Non-pigmented ciliary epithelial cell (primary cell): ENCODE measurements at regions not wholly inside any gene's neighbourhood (a gene's known extent, or its start where the extent isn't known, plus 50 kb on each side); places are given as distances from the start of the nearest gene placed in this dataset.
"Not testable (repeated sequence)": the region's sequence is repeated elsewhere in the genome, so short reads cannot be mapped to it uniquely, and the experiment has no call there.

ENCODE experiments used
- DNase-seq: peaks from one replicate; pipeline ENCODE4 v3.0.0-alpha.2; 2010; ENCODE audit warnings: low read depth

DNA sequence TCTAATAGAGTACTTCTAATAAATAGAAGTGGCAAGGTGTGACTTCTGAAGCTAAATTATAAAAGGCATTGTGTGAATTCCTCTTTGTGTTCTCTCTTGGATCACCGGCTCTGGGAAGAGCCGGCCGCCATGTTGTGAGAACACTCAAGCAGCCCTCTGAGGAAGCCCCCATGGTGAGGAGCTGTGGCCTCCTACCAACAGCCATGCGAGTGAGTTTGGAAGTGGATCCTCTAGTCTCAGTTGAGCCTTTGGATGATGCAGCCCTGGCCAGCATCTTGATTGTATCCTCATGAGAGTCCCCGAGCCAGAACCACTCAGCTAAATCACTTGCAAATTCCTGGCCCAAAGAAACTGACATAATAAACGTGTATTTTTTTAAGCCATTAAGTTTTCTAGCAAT is 94.5 kb upstream of the CARD11 start:
- no peak for DNase-seq

DNA sequence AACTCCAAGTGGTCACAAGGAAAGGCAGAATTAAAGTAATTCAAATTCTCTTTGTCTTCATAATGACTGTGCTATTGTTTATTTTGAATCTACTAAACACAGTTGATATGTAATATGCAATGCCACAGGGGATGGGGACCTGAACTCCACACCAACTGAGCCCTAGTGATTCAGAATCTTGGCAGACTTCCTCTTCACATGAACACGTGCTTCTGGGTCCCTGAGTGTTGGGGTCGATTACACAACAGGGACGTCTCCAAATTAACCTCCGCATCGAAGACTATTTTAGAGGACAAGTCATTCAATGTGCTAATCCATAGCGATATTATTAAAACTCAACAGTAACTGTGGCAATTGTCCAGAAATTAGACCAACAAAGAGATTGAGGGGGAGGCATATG is 95.3 kb upstream of the CARD11 start:
- DNase-seq: no peak

DNA sequence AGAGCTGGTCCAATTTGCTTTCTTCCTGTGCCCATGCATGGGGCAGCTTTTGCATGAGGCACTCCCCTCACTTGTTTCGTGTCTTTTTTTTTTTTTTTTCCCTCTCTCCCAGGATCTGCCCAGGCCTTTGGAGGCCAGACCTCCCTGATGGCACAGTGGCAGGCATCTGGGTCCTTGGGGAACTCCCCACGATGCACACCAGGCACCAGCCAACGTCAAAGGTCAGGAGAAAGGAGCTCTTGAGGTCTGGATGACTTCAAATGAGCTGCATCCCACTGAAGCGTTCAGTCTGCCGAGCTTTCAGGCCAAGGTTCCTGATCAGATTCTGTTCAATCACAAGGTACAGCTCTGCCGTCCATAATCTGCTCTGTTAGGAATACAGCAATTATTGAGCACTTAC is 97.2 kb upstream of the CARD11 start:
- DNase-seq: no peak

DNA sequence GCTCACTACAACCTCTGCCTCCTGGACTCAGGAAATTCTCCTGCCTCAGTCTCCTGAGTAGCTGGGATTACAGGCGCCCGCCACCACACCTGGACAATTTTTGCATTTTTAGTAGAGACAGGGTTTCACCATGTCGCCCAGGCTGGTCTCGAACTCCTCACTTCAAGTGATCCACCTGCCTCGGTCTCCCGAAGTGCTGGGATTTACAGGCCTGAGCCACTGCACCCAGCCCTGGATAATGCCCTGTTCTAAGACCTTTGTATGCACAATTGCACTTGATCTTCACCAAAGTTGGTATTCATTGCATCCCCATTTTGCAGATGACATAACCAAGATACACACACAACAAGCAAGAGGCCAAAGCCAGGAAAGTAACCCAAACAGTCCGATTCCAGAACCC is 97.7 kb upstream of the CARD11 start:
- DNase-seq: no peak

DNA sequence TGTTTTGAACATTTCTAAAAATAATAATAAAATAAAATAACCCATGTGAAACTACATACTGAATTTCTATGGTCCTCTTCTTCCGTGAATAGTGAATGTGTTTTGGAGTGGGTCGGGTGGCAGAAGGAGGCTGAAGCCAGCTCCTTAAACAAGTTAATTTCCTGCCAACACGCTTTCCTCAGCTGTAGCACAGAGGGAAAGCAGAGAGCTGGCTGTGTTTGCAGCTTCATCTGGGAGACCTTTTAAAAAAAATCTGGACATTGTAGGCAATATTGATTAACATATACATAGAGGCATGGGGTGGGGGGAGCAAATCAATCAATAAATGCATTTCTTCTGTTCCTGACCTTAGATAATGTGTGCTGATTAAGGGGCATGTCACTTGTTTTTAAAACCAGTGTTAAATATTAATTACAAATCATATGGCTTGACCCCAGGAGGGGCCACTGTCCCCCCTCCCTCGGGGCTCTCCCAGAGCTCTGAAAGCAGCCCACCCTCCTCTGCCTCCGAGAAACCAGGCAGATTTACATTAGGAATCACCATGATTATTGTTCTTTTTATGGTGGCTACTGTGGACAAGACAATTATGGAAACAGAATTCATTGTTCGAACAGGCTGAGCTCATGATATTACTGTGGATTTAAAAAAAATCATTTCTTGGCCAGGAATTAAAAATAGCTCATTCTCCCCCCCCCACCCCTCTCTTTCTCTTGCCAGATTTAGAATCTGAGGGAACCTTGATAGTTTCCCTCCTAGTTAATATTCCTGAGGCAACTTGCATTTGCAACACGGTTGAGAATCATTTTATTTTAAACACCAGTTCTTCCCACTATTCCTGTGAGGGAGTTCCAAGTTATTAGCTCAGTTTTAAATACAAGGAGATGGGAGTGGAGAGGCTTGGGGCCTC is 100.5 kb upstream of the CARD11 start:
- DNase-seq: no peak

DNA sequence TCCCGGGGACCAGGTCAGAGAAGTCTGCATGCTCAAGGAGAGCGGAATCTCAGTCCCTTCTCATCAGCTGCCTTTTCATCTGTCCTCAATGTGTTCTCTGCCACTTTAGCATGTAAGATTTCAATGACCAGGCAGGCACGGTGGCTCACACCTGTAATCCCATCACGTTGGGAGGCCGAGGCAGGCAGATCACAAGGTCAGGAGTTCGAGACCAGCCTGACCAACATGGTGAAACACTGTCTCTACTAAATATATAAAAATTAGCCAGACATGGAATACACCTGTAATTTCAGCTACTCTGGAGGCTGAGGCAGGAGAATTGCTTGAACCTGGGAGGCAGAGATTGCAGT is 101.1 kb upstream of the CARD11 start:
- DNase-seq: not testable (repeated sequence)

DNA sequence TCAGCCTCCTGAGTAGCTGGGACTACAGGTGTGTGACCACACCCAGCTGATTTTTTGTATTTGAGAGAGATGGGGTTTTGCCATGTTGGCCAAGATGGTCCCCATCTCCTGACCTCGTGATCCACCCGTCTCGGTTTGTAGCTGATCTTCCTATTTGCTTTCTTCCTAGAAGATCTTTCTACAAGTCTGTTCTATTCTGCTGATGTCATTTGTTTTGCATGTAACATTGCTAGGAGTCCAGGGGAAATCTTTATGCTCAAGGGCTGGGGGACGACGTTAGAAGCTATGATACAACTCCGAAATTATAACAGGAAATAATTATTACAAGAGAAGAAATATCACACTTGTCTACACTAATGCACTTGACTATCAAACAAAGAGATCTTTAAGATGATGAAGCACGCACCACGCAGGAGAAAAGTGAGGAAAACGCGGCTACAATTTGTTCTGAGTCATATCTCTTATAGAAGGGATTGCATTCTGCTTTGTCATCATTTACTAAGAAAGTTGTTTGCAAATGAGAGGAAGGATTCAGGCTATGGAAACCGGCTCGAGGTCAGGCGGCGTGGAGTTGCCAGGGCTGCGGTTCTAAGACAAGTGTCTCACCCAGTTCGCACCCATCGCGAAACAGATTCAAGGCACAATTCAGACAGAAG is 103.0 kb upstream of the CARD11 start:
- no peak for DNase-seq

DNA sequence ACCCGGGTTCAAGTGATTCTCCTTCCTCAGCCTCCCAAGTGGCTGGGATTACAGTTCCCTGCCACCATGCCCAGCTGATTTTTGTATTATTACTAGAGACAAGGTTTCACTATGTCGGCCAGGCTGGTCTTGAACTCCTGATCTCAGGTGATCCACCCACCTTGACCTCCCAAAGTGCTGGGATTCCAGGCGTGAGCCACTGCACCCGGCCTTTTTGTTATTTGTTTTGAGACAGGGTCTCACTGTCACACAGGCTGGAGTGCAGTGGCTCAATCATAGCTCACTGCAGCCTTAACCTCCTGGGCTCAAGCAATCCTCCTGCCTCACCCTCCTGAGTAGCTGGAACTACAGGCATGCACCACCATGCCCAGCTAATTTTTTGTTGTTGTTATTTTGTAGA is 104.8 kb upstream of the CARD11 start:
- DNase-seq: not testable (repeated sequence)

DNA sequence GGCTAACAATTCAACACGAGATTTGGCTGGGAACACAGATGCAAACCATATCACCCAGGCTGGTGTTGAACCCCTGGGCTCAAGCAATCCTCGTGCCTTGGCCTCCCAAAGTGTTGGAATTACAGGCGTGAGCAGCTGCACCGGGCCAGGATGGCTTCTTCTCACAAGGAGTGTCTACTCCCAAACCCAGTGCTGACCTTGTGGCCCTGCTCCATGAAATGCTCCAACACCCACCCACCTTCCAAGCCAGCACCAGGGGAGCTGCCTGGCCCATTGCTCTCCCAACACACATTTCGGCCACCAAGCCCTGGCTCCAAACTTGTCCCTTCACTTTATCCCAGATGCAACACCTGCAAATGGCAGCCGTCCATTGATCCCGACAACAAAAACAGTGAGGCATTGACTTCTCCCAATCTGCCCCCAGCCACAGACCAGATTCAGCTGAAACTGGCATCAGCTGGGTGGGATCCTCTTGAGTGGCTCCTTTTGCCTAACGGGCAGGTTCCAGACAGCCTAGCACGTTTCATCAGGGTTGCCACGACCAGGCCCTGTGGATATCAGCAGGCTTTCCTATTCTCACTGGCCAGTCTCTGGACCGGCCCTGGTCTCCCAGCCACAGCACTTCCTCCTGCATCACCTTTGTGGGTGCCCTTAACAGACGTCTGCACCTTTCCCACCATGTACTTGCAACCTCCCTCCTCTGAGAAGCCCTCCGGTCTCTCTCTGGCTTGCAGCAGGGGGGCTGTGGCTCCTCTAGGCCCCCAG is 105.7 kb upstream of the CARD11 start:
- DNase-seq: no peak

DNA sequence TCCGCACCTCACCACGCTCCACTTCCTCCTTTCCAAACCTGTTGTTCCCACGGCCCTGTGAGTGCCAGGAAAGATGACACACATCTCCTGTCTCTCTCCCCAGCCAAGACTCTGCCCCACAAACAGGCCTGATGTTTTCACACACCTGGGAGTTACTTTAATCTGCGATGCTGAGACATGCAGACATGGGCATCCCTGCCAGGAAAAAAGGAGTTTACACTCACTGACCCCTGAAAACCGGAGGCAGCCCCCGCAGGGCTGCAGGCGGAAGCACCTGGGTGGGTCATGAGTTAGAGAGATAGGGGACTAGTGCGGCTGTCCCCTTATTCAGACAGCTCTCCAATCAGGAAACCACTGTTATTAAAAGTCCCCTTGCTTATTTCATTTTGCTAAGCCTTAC is 106.4 kb upstream of the CARD11 start:
- no peak for DNase-seq

DNA sequence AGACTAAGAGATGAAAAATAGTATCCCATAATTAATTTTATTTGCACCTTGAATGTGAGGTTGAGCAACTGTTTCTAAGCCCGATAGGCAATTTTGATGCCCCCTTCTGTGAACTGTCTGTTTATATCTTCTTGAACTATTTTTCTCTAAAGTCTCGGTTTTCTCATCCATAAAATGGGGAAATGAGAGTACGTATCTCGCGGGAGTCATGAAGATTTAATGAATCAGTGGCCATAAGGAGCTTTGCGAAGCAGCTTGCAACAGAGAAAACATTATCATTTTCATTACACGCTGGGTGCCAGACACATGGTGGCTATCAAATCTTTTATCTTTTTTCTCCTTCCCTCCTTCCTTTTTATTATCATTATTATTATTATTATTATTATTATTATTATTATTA is 108.1 kb upstream of the CARD11 start:
- DNase-seq: no peak

DNA sequence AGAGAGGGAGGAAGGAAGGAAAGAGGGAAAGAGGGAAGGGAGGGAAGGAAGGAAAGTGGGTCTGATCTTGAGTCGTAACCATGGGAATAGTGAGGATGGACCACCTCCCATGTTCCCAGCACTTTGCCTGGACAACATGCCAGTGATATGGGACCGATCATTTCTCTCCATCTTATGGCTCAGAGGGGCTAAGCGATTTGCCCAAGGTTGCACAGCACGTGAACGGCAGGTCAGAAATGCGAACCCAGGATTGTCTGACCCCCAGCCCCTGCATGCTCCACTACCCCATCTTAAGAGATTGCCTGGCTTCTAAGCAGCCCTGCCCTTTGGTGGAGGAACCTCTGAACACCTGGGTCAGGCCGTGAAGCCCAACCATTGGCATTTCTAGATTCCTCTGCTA is 109.0 kb upstream of the CARD11 start:
- DNase-seq: no peak

DNA sequence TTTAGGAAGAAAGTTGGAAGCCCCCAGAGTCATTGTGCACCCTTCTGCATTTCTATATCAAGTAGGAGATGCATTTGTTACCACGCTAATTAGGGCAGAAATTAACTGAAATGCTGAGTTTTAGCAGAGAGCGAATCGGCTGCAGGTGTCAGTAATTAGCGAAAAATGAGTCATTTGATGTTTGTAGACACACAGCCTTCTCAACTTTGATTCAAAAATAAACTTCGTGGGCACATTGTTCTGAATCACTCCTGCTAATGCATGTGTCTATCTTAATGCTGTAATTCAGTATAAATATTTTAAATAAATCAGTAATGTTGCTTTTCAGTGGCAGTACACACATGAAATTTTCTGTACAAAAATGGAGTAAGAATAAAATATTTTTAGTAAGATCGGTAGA is 109.5 kb upstream of the CARD11 start:
- DNase-seq: no peak

DNA sequence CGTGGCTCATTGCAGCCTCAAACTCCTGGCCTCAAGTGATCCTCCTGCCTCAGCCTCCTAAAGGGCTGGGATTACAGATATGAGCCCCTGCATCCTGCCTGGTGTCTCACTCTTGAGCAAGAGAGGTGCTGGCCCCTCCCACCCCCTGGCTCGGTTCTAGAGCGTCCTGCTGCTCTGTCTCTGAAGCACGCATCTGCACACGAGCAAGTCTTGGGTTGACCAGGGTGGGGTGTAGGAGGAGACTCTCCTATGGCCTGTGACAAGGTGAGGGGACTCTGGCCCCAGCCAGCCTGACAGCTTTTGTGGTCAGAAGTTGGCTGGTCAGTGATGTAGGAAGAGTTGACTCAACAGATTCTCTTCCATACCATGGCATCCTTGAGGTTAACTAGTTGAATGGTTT is 110.7 kb upstream of the CARD11 start:
- DNase-seq: no peak

DNA sequence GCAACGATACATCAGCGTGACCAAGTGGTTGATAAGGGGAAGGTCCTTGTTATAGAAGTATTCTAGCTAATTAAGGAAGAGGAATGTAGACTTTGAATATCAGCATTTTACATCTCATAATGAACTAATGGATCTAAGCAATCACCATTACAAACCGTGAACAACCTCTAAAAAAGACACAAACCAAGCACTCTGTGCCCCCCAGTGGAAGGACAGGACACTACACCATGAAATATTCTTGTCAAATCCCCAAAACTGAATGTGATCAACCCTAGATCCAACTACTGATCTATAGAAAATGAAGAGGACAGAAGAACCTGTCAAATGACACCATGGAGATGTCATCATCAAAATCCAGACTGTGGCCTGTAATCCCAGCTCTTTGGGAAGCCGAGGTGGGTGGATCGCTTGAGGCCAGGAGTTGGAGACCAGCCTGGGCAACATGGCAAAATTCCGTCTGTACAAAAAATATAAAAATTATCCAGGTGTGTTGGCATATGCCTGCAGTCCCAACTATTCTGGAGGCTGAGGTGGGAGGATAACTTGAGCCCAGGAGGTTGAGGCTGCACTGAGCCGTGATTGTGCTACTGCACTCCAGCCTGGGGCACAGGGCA is 111.3 kb upstream of the CARD11 start:
- no peak for DNase-seq

DNA sequence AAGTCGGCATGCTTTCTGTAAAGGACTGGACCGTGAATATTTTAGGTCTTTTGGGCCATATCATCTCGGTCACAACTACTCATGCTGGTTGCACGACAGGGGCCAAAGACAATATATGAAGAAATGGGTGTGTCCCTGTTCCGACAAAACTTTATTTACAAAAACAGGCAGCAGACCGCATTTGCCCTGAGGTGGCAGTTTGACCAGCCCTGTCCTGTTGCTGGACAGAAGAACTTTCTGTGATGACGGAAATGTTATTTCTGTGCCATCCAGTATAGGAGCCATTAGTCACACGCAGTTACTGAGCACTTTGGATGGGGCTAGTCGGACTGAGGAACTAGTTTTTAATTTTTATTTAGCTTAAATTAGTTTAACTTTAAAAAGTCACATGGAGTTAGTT is 112.8 kb upstream of the CARD11 start:
- DNase-seq: no peak

DNA sequence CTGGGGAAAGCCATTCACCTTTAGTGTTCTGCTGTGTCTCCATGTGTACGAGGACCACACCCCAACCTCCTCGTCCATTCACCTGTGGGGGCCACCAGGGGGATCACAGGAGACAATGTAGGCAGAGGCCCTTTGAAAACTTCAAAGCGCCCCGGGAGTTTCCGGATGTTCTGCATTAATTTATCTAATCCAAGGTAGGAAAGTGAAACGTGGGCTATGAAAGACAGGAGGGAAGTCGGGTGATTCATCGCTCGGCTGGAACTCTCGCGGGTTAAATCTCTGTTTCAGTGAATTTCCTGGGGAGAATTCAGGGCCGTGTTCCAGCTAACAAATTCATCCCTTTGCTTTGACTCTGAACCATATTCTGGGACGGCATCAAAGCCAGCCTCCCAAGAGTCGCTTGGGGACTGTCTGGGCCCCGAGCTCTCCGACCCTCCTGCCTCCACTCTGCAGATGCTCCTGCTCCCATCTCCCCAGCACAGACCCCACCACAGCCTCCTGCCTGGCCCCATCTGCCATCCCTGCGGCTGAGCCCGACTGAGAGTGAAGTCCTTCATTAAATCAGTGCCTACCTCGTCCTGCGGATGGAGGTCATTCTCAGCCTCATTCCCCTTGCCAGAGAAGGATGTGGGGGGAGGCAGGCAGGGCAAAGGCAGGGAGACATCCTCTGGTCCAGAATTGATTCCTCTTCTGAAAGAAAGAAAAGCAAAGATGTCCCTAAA is 114.1 kb upstream of the CARD11 start:
- DNase-seq: no peak

DNA sequence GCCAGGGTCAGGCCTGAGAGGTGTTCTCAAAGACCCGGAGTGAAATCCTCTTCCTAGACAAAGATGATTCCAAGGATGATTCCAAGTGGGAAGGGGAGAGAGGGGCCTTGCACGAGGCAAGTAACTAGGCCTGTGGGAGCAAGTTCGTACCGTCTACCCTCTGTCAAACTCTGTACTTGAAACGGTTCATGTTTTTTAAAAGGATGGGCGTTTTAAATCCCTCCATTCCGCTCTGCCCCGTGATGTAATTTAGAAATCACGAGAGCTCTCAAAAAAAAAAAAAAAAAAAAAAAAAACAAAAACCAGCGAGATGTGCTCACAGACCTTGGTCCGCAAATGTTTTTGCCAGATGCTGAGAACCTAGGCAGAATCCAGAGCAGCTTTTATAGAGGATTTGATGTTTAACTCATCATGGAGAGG is 114.7 kb upstream of the CARD11 start:
- DNase-seq: no peak

DNA sequence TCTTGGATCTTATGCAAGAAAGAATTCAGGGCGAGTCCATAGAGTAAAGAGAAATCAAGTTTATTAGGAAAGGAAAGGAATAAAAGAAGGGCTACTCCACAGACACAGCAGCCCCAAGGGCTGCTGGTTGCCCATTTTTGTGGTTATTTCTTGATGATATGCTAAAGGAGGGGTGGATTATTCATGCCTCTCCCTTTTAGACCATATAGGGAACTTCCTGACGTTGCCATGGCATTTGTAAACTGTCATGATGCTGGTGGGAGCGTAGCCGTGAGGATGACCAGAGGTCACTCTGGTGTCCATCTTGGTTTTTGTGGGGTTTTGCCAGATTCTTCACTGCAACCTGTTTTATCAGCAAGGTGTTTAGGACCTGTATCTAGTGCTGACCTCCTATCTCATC is 115.4 kb upstream of the CARD11 start:
- DNase-seq: no peak

DNA sequence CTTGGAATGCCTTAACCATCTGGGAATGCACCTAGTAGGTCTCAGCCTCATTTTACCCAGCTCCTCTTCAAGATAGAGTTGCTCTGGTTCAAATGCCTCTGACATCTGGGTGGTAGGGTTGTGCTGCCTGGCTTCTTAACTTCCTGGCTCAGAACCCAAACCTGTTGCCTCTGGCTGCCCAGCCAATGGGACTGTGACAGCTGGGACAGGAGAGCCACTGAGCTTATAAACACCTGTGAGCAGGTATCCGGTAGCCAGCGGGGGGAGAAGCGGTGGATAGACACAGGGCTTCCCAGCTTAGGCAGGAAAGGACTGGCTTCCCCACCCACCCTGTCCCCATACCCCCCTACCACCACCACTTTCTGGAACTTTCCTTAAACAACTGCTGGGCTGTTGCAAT is 115.8 kb upstream of the CARD11 start:
- DNase-seq: no peak

DNA sequence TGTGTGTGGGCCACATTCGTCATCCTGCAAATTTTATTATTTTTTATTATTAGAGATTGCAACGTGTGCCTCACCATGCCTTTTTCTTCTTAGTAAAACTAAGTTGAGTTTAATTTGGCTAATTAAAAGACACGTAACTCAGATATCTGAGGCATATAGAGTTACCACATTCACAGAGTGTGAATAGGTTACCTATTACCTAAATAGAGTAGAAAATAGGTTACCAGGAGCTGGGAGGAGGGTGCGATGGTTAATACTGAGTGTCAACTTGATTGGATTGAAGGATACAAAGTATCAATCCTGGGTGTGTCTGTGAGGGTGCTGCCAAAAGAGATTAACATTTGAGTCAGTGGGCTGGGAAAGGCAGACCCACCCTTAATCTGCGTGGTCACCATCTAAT is 116.3 kb upstream of the CARD11 start:
- not testable (repeated sequence) for DNase-seq

DNA sequence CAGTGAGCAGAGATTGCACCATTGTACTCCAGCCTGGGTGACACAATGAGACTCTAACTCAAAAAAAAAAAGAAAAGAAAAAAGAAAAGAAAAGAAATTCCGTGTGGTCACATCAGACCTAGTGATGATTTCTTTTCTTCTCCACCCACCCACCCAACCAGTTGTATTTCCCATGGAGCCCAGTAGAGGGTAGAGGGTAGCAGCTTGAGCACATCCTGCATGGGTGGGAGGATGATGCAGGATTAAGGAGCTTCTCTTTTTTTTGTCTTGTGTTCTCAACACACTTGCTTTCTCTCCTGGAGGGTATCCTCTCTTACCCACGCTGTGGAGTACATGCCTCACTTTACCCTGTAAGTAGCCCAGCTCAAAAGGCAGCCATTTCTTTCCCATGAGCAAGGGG is 118.6 kb upstream of the CARD11 start:
- DNase-seq: no peak
